Jurkat, Clone E6-1 (cell line): ENCODE measurements at regions not wholly inside any gene's neighbourhood (a gene's known extent, or its start where the extent isn't known, plus 50 kb on each side); places are given as distances from the start of the nearest gene placed in this dataset.

Source experiments
- DNase-seq: peaks from one replicate; pipeline ENCODE4 v3.0.0-alpha.2; 2011; ENCODE audit warnings: low read depth, low spot score
- H3K4me3 ChIP-seq: 2 replicates; pipeline ENCODE4 v1.5.1; 2011; ENCODE audit warnings: mild to moderate bottlenecking, low read length, control low read depth, moderate library complexity

DNA sequence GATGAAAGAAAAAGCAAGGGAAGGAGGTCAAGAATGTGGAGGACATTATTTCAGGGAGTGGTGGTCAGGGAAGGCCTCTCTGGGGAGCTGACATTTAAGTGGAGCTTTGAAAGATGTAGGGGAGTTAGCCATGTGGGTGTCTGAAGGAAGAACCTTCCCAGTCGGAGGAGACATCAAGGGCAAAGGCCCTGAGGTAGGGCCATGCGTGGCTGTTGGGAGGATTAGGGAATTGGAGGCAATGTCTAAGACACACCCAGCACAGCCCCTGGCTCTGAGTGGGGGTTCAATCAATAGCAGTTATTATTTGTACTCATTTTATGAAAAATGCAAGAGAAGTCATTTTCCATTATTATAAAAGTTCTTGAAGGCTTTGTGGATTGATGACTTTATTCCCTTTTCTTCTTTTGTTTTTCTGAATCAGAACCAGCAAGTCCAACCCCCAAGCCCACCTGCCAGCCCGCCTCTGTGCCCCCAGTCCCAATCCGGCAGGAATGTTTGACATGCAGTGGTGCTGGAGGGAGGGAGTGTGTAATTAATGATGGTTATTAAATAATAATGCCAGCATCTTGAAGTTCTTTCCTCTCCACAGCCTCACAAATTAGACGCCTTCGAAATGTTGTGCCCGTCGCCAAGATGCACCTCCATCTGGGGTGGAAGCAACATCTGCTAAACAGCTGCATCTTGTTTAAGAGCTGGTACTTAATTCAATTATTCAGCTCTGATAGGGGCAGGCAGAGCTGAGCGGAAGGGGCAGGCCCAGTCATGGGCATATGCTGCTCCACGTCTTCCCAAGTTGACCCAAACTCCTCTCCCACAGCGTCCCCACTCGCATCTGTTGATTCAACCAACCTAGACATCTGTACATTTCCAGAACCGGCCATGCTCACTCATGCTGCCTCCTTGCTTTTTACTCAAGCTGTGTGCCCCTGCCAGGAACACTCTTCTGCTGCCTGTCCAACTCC, 81.3 kb upstream of the SIRPA start:
- no peak overlapping the region for H3K4me3 ChIP-seq
- DNase-seq = no peak

- no peak for DNase-seq
Measured at GRCh38 chr20:1813101-1813529, 82.1 kb upstream of the SIRPA start.

GRCh38 chr20:1811621-1812498, 83.3 kb upstream of the SIRPA start:
- no peak overlapping the region for H3K4me3 ChIP-seq
- DNase-seq = no peak

More at GRCh38 chr20:1813101-1813529, 82.1 kb upstream of the SIRPA start:
- no peak overlapping the region for H3K4me3 ChIP-seq

- no peak overlapping the region for H3K4me3 ChIP-seq
Measured at GRCh38 chr20:1810926-1811620, 84.1 kb upstream of the SIRPA start.

GRCh38 chr20:1810572-1810925, 84.7 kb upstream of the SIRPA start:
- DNase-seq = no peak

More at GRCh38 chr20:1810926-1811620, 84.1 kb upstream of the SIRPA start:
- DNase-seq = no peak

GRCh38 chr20:1809611-1810510, 85.3 kb upstream of the SIRPA start:
- DNase-seq = no peak
- no peak overlapping the region for H3K4me3 ChIP-seq

More at GRCh38 chr20:1810572-1810925, 84.7 kb upstream of the SIRPA start:
- H3K4me3 ChIP-seq = no peak overlapping the region

DNA sequence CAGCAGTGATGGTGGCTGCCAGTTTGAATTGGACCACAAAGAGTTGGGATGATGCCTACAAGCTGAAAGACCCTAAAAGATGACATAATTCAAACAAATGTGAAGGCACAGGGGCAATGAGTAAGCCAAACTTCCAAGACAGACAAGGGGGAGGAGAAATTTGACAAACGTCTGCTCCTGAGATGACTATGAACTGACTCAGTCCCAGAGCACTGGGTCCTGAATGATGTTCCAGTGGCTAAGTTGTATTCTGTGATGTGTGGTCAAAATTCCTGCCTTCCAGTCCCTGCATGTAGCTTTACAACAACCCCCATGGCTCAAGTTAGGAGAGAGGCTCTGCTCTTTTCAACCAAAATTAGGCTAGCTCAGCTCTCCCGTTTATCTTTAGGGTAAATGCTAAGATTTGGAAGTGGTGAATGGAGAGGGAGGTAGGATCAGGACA, 86.1 kb upstream of the SIRPA start:
- H3K4me3 ChIP-seq = no peak overlapping the region
- no peak for DNase-seq

DNA sequence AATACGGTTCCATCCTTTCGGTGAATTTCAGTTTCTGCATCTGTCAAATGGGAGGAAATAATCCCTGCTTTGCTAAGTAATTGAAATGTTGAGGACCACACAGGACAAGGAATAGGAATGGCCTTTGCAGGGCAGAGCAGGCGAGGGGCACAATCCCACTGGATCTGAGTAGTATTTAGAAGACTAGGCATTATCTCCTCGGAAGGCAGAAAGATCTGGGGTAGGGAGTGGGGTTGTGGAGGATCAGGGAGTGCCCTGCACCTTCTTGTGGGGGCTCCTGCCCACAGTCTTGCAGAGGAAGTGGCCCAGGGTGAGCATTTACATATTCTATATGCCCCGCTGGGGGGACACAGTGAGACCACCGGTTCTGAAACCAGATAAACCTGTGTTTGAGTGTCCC, 87.1 kb upstream of the SIRPA start:
- no peak overlapping the region for H3K4me3 ChIP-seq
- DNase-seq = no peak

DNA sequence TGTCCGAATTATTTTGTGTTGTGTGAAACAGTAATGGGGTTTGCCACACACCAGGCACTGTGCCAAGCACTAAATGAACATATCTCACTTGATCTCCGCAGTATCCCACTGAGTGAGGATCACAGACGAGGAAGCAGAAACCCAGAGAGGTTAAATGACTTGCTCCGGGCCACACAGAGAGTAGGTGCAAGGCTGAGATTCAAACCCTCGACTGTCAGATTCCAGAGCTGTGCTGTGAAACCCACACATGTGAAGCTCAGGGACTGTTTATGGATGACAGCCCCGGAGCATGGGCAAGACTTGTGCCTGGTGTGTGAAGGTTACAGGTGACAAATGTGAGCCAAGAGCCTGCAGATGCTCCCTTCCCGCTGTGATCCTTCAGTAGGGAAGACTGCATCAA, 87.8 kb upstream of the SIRPA start:
- no peak overlapping the region for H3K4me3 ChIP-seq
- DNase-seq = no peak

- H3K4me3 ChIP-seq = no peak overlapping the region
- DNase-seq = no peak
Measured at GRCh38 chr20:1806456-1806855, 88.8 kb upstream of the SIRPA start.

DNA sequence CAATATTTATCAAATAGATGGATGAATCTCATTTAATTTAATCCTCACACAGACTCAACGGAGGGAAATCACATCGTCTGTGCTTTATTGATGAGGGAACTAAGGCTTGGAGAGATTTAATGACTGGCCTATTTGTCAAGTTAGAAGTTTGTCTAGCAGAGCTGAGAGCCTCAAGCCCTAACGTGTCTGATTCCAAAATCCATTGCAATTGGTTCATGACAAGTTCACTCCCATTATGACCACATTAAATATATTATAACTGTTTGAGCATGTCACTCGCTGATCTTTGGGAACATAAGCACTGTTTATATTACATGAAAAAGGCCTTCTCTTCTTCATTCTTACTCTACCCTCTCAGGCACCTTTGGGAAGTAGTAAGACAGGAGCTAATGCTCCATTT, 89.4 kb upstream of the SIRPA start:
- DNase-seq = no peak
- no peak overlapping the region for H3K4me3 ChIP-seq

DNA sequence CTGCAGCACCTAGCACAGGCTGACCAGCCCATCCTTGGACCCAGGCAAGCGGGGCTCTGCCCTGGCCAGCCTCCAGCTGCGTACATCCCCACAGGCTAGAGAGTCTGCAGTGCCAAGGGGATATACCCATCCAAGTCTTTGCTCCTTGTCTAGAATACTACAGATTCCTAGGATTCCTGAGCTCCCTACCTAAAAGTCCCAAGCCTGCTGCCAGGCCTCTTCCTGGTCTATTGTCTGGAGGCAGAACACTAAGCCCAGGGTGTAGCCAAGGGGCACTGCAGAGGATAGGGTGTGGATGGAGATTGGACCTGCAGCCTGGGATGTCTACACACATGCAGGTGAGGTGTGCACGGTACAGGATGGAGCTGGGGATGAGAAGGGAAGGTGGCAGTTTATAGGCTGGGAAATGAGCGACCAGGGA, 90.0 kb upstream of the SIRPA start:
- DNase-seq = no peak
- H3K4me3 ChIP-seq = no peak overlapping the region

- H3K4me3 ChIP-seq = no peak overlapping the region
- DNase-seq = no peak
Measured at GRCh38 chr20:1804554-1804956, 90.7 kb upstream of the SIRPA start.

DNA sequence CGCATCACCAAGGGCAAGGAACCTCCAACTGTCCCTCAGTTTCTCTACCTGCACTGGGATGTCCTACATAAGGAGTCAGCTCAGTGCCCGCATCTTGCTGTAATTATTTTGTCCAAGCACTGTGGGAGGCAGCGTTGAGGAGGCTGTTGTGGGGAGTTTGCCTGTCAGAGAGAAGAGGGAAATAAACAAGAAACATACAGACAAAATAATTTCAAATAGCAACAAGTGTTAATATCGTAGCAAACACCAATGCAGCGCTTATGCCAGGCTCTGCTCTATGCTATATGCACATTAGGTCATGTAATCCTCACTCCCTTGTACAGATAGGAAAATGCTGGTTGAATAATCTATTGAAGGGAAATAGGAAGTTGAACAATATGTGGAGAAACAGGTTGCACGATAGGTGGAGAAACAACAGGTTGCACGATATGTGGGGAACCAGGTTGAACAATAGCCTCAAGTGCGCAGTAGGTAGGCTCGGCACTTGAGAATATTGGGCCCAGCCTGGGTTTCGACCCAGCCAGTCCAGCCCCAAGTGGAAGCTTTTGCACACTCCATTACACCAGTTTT, 91.2 kb upstream of the SIRPA start:
- peak overlapping the region; percentile 56 for H3K4me3 ChIP-seq
- no peak for DNase-seq

DNA sequence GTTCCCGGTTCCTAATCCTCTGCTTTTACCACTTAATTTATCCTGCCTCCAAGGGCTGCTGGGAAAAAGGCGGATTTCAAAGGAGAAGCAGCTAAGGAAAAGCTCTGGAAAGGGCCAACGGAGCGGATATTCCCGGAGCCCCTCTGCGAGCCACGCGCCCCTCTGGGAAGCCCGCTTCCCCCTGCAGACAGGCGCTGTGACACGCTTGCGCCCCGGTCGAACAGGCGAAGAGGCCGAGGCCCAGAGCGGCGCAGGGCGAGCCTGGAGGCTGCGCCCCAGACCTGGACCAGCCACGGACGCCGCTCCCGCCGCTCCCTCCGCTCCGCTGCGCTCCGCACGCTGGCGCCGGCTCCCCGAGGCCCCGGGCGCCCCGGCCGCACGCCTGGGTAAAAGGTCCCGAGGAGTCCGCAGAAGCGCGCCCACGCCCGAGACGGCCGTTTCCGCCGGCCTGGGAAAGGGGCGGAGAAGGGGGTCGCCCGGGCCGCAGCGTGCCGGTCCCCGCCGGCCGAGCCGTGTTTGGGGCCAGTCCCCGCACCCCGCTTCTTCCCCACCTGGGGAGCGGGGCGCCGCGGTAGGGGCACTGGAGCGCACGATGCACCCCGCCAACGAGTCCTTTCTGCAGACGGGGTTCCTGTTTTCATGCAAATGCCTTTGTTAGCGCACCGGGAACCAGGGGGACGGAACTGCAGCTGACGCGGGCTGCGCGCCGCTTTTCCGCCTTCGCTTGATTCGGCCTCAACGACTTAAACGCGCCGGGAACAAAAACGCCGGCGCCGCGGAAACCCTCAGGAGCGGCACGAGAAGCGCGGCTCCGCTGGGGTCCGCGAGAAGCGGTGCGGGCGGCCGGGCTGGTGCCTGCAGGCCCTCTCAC, 91.9 kb upstream of the SIRPA start:
- DNase-seq = peak; percentile 71
- H3K4me3 ChIP-seq = peak overlapping the region; percentile 56

- DNase-seq = peak; percentile 76
- peak overlapping the region; percentile 56 for H3K4me3 ChIP-seq
Measured at GRCh38 chr20:1802385-1803060, 92.7 kb upstream of the SIRPA start.

DNA sequence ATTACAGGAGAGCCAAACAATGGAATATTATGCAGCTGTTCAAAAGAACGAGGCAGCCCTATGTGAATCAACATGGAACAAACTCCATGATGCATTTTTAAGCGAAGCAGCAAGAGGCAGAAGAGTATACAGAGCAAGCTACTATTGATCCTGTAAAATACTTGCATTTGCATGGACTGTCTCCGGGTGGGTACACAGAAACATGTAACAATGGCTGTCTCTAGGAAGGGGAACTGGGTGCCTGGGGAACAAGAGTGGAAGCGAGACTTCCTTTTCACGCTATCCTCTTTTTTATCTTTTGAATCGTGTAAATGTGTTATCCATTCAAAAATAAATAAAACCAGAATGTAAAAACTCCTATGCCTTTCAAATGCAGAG, 93.3 kb upstream of the SIRPA start:
- no peak for DNase-seq

More for the DNA sequence above, 93.3 kb upstream of the SIRPA start:
- H3K4me3 ChIP-seq = no peak overlapping the region
